ENCODE measurements at regions not wholly inside any gene's neighbourhood (a gene's known extent, or its start where the extent isn't known, plus 50 kb on each side); places are given as distances from the start of the nearest gene placed in this dataset.

DNA sequence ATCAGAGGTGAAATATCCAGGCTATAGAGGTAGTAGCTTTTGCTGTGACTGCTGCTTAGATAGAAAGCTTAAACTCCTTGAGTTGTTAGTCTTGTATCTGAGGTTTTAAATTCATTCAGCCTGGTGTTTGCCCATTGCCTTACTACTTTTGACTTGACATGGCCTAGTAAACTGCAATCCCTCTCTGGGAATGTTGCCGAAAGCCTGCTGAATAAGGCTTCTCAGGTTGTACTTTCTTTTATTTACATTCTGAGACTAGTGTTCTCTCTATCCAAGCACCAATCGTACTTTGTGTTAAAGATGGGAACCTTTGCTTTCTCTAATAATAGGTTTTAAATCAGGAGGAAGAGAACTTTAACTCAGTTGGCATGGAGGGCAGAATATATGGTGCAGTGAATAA, 357.6 kb upstream of the CWC22 start:
- no peak for DNase-seq (ENCODE audit: low read depth)

DNA sequence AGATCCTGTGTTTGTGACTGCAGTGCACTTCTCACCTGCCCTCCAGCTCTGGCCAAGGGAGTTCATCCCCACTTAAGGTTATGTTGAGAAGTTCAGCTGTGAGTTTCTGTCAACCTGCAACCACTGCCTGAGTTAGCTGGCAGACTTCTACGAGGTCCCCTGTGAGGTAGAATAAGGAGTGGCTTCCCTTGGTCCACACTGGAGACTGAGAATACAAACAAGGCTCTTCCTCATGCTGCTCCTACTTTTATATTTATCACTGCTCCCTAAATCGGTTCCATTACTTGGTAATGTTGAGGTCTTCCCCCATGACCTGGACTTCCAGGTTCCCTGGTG, 353.2 kb upstream of the CWC22 start:
- no peak for DNase-seq (ENCODE audit: low read depth)

DNA sequence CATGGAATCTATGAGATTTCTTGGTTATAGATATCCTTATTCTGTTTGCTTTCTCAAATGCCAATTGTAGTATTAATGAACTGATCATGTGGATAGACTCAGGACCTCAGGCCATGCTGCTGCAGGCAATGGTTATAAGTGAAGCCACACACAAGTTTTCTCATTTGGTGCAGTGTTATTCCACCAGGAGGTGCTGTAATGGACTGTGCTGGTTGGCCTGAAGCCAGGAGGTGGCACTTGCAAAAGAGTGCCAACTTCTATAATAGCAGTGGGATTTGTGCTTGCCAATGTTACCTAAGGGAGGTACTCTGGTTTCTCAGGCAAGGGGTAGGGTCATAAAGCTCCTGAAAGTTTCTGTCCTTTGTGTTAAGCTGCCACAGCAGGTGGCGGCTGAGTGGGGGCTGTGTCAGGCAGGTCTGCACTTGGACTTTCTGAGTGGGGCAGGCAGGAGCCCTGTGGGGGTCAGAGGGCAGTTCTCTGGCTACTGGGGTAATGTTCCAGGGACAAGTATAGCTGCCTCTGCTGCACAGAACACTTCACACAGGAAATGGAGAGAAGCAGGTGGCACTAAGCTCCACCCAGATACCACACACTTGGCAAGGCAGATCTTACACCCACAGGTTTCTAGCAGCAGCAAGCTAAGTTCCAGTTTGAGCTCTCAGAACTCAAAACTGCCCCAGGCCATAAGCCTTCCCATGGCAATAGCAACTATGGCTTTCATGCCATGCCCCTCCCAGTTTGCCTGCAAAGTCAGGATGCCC, 352.6 kb upstream of the CWC22 start:
- no peak for DNase-seq (ENCODE audit: low read depth)

DNA sequence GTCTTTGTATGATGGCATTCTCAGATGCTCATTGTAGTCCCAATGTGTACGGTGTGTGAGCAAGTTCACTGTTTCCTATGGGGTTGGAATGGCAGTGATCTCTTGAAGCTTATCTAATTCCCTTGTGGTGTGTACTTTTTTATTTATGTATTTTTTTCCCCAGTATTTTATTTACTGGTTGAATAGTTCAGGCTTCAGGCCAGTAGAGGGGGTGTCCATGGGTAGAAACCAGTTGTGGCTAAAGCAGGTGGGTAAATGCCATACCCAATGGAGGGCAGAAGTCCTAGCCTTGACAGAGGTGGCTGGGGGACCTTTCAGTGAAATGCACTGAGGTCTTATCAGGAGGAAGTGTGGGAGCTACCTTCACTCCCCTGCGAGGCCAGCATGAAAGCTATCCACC, 351.4 kb upstream of the CWC22 start:
- no peak for DNase-seq (ENCODE audit: low read depth)

DNA sequence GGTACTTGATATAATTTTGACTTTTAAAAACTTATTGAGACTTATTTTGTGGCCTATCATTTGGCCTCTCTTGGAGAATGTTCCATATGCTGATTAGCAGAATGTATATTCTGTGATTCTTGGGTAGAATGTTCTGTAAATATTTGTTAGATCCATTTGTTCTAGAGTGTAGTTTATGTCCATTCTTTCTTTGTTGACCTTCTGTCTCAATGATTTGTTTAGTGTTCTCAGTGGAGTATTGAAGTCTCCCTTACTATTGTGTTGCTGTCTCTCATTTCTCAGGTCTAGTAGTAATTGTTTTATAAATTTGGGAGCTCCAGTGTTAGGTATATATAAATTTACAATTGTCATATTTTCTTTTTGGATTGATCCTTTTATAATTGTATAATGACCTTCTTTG, 349.6 kb upstream of the CWC22 start:
- no peak for DNase-seq (ENCODE audit: low read depth)

DNA sequence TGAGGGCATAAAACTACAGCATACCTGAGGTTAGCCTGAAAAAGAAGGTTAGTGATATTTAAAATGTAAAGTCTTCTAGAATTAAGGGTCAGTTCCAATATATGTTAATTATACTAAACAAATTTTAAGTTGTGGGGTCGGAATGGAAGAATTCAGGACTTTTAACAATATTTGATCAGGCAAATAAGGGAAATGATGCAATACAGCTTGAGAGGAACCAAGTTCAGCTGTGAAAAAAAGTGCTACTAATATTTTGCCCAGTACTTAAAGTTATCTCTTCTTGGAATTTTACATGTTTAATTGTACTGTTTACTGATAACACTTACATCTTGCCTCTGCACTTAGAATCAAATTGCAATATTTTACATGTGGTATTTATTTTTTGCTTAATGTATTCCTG, 345.5 kb upstream of the CWC22 start:
- DNase-seq (ENCODE audit: low read depth), result no peak

DNA sequence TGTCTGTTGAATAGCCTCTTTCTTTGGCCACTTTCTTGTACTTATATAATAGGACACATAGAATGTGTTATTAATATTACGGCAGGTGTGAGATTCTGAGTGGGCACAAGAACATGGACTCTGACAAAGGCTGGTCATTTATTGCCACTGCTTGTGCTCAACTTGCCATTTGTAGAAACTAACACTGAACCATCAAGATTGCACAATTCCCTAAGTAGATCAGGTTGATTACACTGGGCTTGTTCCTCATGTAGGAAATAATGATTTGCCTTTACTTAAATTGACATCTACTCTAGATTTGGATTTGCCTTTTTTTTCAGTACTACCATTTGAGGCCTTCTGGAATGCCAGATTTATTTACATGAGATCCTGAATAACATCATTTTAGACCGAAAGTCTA, 342.7 kb upstream of the CWC22 start:
- DNase-seq (ENCODE audit: low read depth), result no peak

DNA sequence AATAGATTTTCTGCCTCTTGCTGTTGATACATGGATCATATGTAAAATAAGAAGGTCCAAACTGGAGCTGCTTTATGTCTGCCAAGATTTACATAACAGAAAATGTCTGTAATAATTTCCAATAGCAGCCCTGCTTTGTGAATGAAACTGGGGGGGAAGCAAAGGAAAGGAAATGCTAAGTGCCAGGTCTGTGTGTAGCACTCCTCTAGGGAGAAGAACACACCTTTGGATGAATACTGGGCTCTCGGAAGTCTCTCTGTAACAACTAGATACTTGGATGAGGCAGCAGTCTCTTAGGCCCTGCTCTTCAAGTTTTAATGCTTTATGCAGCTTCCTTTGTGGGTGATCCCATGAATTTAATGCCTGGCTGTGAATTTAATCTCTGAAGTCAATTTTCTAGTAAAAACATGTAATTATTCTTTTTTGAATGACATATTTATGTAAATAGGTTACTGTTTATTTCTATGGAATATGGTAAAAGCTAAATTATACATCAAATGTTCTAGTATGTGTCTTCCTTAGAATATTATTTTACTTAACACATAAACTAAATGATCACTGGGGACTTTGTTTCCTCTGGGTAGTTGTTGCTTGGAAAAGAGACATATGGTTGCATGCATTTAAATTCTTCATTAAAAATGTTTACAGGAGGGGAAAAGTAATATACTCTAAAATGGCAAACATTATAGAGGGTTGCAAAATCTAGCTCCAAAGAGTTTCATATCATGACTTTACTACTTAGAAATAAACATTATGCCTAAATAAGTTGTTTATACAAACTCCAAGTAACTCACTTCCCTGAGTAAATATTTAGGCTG, 336.6 kb upstream of the CWC22 start:
- no peak for DNase-seq (ENCODE audit: low read depth)

DNA sequence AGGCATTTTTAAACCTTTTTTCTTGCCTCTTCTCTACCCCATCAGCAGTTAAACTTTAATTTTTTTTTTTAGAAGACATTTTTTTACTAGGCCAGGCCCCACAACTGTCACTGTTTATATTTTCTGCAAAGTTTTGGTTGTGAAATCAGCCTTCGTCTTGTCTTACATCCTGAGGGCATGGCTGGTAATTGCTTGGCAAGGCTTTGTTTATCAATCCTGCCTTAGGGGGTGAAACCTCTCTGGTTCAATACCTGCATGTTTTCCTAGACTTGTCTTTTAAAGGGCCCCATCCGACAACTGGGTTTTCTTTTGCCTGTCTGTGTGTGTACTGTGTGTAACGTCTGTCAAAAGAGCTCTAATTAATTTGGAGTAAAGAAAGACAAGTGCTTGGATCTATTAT, 330.0 kb upstream of the CWC22 start:
- no peak for DNase-seq (ENCODE audit: low read depth)

DNA sequence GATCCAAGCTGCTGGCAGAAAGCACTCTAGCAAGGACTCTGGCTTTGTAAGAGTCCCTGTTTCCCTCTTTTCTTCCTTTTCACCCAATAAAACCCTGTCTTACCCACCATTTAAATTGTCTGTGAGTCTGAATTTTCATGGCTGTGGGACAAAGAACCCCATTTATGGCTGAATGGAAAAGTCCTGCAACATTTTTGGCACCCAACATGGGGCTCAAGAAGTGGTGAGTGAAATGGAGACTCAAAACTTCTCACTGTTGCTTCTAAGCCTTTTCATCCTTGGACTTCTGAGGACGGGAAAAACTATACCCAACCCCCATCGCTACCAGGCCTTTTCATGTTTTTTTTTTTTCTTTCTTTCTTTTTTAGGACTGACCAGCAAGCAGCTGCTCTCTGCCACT, 329.5 kb upstream of the CWC22 start:
- DNase-seq (ENCODE audit: low read depth), result no peak

DNA sequence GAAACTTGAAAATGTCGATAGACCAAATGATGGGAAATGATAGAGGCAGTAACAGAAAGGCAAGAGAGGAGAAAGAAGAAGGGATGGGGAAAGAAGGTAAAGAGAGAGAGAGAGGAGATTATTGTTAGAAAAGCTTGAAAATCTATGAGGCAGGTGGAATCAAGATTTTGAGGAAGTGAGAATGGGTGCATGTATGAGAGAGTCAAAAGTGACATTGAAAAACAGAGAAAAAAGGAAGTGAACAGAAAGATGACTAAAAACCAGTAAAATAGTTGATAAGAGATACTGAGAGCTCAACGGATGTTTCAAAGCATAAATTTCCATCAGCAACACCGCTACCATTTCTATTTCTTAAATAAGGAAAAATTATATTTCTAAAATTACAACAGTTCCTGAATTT, 327.4 kb upstream of the CWC22 start:
- DNase-seq (ENCODE audit: low read depth), result no peak

DNA sequence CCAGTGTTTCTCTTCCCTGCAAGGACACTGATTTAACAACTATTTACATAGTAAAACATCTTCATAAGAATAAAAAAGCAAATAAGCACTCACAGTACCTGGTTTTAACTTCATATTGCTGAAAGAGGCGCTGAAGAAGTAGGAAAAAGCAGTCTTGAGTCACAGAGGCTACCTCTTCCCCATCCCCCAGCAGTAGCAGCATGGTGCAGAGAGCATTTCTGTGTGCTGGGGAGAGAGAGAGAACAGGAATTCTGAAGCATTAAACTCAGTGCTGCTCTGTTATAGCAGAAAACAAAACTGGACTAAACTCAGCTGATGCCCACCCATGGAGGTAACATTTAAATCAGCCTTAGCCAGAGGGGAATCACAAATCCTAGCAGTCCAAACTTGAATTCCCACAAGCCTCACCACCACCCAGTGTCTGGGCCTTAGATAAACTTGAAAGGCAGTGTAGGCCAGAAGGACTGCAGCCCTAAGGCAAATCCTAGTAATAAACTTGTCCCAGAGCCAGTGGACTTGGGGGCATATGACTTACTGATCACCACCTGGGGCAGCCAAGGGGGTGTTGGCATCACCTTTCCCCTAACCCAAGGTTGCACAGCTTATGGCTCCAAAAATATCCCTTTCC, 321.8 kb upstream of the CWC22 start:
- DNase-seq (ENCODE audit: low read depth), result no peak

DNA sequence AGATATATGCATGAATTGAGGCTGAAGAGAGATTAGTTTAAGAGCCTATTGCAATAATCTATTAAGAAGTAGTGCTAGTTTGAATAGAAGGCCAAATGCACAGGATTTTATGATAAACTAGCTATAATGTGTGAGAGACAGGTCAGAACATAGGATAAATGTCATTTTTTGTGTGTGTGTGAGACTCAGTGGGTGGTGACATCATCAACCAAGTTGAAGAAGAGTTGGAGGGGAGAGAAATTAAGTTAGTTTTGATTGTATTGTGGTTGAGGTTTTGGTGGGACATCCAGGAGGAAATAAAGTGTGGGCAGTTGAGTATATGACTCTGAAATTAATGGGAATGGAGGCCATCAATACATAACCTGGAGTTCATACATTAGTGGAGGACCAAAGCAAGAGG, 320.1 kb upstream of the CWC22 start:
- DNase-seq (ENCODE audit: low read depth), result no peak

DNA sequence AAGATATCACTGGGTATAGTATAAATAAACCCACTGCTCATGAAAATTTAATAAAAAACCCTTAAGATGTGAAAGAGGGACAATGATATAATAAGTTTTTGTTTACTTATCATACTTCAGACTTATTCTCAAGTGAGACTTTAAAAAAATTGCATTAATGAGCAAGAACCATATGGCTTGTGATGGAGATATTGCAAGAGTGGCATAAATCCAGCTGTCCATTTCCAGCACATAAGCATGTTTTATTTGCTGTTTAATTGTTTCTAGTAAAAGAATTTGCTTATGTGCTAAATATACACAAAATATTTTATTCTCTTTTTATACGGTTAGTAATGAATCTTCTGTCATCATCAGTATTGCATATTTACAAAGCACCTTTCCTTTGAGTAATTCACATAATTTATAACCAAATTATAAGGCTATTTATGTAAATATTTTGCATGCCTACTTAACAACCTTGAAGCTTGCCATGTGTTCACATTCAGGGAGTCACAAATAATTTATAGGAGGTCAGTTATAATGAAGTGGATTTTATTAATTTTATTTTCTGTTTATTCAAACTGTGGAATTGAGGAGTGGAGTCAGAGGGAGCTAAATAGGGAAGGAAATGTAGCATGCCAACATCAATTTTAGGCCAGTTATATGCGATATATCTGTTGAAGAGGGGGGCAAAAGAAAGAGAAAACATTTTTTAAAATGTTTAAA, 318.5 kb upstream of the CWC22 start:
- DNase-seq (ENCODE audit: low read depth), result no peak

DNA sequence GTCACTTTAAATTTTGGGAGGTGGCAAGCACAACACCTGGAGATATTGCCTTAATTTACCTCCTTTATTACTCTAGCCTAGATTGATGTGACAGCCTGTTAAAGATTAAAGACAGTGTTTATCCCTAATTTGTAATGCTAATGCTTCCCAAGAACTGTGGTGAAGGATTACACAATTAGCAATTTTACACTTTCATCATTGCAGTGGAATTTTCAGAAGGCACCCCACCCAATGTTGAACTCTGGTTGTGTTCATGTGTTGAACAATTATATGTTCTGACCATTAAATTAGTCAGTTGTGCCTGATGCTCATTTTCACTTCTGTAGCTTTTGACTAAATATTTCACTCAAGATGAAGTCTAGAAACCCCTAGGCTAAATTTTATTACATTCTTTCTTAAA, 317.1 kb upstream of the CWC22 start:
- DNase-seq (ENCODE audit: low read depth), result no peak

DNA sequence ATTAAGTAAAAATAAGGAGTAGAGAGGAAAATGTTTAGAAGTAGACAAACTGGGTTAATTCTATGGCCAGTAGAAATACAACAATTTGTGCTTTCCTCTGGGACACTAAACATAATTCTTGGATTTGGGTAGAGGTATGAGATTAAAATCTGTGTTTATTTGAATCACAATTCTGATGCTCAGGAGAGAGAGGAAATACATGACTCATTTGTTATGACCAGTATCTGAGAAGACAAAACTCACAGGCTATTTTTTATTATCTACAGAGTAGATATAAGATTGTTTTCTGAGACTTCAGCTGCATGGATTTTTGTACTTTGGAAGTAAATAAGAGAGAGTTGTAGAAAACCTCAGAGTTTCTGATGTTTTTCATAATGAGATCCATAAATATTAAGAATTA, 315.7 kb upstream of the CWC22 start:
- peak; percentile 3 for DNase-seq (ENCODE audit: low read depth)

DNA sequence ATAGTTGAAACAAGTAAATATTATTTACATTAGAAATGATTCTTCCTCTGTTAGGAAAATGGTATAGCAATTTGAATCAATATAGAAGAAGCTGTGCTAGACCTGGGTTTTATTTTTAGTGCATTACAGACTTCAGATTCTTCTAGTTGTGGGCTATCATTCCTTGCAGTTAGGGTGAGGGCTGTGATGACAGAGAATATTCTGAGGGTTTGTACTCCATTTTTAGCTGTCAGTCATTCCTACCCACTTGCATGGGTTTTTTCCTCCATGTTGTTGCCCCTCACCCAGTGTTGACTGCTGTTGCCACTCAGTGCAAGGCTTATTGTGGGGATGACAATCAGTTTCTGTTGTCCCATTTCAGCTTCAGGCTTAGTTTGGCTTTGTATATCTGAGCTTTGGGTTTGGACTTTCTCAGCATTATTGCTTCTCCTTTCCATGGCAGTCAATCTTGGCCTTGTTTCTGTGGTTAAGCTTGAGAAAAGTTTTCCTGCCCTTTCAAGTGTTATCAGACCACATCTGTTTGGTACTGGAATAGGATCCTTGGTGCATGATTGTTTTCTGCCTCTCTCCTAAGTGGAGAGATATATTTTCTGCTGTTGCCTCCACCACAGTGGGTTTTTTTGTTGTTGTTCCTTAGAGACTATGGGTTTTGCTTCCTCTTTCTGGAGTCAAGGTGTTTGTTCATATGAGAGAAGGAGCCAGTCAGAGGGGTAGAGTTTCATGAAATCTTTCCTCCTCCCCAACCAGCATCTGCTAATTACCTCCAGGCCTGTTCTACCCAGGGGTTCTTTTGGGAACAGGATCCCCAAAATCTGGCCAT, 312.7 kb upstream of the CWC22 start:
- DNase-seq (ENCODE audit: low read depth), result no peak

DNA sequence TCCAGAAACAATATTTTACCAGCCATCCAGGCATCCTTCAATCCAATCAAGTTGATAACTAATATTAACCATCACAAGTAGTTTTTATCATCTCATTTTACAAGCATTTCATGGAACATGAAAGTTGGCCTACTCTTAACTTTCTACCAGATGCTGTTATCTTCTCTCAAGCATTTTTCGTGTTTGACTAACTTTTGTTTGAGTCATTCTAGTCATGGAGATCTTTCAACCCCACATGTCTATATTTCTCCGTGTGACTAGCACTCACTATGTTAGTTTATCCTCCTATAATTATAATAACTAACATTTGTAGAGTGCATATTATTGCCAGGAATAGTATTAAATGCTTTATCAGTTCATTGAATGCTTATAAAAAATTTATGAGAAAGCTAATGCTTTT, 307.0 kb upstream of the CWC22 start:
- no peak for DNase-seq (ENCODE audit: low read depth)

DNA sequence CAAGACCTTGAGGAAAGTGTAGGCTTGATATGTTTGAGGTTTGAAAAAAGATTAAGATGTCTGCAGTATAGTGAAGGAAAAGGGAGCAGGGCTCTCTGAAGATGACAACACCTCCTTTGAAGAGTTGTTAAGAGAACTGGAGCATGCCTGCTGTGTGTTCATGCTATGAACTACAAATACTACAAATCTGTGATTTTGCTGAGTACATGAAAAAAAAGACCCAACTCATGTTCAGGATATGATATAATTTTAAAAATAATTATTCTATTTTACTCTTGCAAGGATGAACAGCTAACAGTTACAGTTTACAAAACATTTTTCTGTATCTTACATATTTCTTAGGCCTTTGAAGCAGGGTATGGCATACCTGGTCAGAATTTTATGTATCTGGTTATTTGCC, 305.4 kb upstream of the CWC22 start:
- DNase-seq (ENCODE audit: low read depth), result no peak

DNA sequence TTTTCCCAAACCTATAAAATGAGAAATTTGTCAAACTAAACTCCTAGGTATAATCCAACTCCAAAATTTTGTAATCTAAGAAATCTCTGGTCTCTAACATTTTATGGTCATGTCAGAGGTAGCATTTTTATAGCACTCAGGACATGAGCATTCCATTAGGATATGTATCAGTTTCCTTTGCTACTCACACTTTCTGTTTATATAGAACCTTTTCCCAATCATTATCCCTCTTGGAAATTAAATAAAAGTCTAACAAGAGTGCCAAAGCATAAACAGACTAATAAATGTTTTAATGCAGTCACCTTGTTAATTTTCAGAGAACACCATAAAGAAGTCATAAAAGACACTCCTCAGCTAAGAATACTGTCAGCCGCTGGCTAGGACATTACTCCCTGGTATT, 300.0 kb upstream of the CWC22 start:
- DNase-seq (ENCODE audit: low read depth), result no peak

DNA sequence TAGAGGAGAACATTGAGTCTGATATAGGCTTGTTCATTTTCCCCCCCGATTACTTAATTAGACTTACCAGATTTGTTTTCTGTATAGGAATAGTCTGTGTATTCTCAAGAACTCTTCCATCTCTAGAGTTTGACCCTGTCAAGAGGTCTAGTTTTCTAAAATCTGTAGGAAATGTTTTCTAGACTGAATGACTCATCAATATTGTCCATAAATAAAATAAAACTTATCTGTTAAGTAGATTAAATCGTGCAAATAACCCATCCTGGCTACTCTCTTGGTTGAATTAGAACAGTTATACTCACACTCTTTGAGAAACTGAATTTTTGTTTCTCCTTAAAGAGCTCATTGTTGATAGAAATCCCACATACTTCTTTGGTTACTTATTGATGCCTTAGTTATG, 299.2 kb upstream of the CWC22 start:
- DNase-seq (ENCODE audit: low read depth), result no peak
